ENCODE measurements at regions not wholly inside any gene's neighbourhood (a gene's known extent, or its start where the extent isn't known, plus 50 kb on each side); places are given as distances from the start of the nearest gene placed in this dataset.

DNA sequence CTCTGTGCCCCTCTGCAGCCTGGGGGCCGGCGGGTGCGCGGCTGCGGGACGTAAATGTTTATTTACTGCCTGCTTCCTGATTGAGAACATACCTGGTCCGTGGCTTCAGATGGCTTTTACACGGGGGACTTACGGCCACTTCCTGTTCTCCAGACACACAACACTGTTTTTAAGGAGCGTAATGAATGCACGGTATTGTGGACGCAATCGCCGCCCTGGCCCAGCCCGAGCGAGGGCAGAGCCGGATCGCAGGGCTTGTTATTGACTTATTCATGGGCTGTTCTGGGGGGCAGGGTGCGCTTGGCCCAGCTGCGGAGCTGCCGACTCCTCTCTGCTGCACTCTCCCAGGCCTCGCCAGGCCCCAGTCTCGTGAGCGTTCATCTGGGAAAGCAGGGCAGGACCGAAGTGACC is 52.8 kb upstream of the ACTRT2 start:
- TF ChIP-seq, protein P1, sequence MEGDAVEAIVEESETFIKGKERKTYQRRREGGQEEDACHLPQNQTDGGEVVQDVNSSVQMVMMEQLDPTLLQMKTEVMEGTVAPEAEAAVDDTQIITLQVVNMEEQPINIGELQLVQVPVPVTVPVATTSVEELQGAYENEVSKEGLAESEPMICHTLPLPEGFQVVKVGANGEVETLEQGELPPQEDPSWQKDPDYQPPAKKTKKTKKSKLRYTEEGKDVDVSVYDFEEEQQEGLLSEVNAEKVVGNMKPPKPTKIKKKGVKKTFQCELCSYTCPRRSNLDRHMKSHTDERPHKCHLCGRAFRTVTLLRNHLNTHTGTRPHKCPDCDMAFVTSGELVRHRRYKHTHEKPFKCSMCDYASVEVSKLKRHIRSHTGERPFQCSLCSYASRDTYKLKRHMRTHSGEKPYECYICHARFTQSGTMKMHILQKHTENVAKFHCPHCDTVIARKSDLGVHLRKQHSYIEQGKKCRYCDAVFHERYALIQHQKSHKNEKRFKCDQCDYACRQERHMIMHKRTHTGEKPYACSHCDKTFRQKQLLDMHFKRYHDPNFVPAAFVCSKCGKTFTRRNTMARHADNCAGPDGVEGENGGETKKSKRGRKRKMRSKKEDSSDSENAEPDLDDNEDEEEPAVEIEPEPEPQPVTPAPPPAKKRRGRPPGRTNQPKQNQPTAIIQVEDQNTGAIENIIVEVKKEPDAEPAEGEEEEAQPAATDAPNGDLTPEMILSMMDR (IDR thresholded peaks at IDR 0.05; ENCODE audit: low read length) = no peak
- TF ChIP-seq EZH2 (IDR thresholded peaks at IDR 0.05; ENCODE audit: borderline replicate concordance, low read length) = no peak

All from OCI-LY1 (cell line).